RWPE1 (cell line): ENCODE measurements at regions not wholly inside any gene's neighbourhood (a gene's known extent, or its start where the extent isn't known, plus 50 kb on each side); places are given as distances from the start of the nearest gene placed in this dataset.

Experiments used
- CTCF ChIA-PET: fragments of 350-600 bp; sonication (Branson Sonifier 250); formaldehyde crosslinking; extraction: SDS; loops from one replicate; lab custom pipeline; 2021; lab: Yijun Ruan, JAX
- POLR2A ChIA-PET: fragments of 400-600 bp; formaldehyde crosslinking; extraction: SDS; loops from one replicate; lab custom pipeline; 2020; ENCODE audit warnings: antibody characterized with exemption; ENCODE audit not compliant: low non-redundant PET; lab: Yijun Ruan, JAX
- DNase-seq: peaks from one replicate; pipeline ENCODE4 v3.0.0; 2012; ENCODE audit warnings: low spot score
- H3K27ac ChIP-seq: fragments of 450-650 bp; 2 replicates; pipeline ENCODE4 v1.5.1; 2017
- TF ChIP-seq, protein P1 (sequence below): fragments of 450-650 bp; conservative IDR thresholded peaks from 2 replicates; pipeline ENCODE4 v1.5.1; 2017; ENCODE audit warnings: low read depth, mild to moderate bottlenecking

- TF ChIP-seq, protein P1, sequence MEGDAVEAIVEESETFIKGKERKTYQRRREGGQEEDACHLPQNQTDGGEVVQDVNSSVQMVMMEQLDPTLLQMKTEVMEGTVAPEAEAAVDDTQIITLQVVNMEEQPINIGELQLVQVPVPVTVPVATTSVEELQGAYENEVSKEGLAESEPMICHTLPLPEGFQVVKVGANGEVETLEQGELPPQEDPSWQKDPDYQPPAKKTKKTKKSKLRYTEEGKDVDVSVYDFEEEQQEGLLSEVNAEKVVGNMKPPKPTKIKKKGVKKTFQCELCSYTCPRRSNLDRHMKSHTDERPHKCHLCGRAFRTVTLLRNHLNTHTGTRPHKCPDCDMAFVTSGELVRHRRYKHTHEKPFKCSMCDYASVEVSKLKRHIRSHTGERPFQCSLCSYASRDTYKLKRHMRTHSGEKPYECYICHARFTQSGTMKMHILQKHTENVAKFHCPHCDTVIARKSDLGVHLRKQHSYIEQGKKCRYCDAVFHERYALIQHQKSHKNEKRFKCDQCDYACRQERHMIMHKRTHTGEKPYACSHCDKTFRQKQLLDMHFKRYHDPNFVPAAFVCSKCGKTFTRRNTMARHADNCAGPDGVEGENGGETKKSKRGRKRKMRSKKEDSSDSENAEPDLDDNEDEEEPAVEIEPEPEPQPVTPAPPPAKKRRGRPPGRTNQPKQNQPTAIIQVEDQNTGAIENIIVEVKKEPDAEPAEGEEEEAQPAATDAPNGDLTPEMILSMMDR = no peak
- POLR2A ChIA-PET = no interaction called here
- no peak overlapping the region for H3K27ac ChIP-seq
- DNase-seq = no peak
- CTCF ChIA-PET = no interaction called here
These were observed 294.6 kb downstream of the NUAK1 start for GRCh38 chr12:105843986-105844760.

- H3K27ac ChIP-seq = no peak overlapping the region
- CTCF ChIA-PET = no interaction called here
- no peak for DNase-seq
- TF ChIP-seq, protein P1 = no peak
- POLR2A ChIA-PET = no interaction called here
These were observed 292.4 kb downstream of the NUAK1 start for GRCh38 chr12:105846331-105846730.

GRCh38 chr12:105847068-105847467 is 291.7 kb downstream of the NUAK1 start:
- H3K27ac ChIP-seq = no peak overlapping the region
- DNase-seq = no peak
- POLR2A ChIA-PET = no interaction called here
- TF ChIP-seq, protein P1 = no peak
- CTCF ChIA-PET = interaction anchor here (0.7 kb wide), 1 partner anchor 983 kb away, joined by 3 read pairs; no protein-coding TSS in a partner anchor

DNA sequence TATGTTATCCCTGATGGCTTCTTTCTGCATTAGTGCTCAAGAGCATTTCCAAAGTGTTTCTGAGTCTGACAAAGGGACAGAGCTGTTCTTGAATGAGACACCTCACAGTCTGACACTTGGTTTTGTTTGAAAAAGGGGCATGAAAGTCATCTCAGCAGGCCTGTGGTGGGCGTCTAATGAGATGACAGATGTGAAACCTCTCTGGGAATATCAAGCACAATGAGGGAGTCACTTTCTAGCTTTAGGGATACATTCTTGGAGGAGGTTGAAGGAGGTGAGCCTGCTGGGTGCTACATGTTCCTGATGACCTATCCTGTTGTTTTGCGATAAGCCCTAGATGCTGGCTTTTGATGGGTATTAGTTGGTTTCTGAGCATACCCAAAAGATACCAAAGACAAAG is 290.5 kb downstream of the NUAK1 start:
- no peak for DNase-seq
- ChIA-PET POLR2A (no interaction called here), CTCF (interaction anchor here (0.7 kb wide), 1 partner anchor 242 kb away, joined by 3 read pairs; no protein-coding TSS in a partner anchor)

DNA sequence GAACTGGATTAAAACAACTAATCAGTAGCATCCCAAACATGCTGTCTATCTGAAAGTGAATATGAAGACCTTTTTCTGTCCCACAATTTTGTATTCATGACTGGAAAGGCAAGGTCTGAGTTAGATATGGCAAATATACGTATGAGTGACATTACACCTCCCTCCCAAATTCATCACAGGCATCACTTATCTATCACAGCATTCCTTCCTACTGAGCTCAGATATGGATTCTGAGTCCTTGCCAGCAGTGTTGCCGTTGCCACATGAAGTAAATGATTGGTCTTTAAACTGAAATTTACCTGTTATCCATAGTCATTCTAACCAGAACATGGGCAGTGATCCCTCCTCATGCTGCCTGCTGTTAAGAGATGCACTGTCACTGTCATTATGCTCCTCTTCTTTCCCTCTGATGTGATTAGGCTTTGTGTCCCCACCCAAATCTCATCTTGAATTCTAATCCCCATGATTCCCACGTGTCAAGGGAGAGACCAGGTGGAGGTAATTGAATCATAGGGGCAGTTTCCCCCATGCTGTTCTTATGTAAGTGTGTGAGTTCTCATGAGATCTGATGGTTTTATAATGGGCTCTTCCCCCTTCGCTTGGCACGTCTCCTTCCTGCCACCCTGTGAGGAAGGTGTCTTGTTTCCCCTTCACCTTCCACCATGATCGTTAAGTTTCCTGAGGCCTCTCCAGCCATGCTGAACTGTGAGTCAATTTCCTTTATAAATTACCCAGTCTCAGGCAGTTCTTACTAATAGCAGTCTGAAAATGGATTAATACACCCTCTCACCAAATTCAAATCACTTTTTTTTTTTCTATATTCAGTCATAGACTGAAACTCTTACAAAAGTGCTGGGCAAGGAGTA is 288.4 kb downstream of the NUAK1 start:
- POLR2A ChIA-PET = no interaction called here
- CTCF ChIA-PET = interaction anchor here (0.7 kb wide), 1 partner anchor 294 kb away, joined by 3 read pairs; no protein-coding TSS in a partner anchor

More for the DNA sequence above, 290.5 kb downstream of the NUAK1 start:
- no peak overlapping the region for H3K27ac ChIP-seq
- TF ChIP-seq, protein P1 = no peak

DNA sequence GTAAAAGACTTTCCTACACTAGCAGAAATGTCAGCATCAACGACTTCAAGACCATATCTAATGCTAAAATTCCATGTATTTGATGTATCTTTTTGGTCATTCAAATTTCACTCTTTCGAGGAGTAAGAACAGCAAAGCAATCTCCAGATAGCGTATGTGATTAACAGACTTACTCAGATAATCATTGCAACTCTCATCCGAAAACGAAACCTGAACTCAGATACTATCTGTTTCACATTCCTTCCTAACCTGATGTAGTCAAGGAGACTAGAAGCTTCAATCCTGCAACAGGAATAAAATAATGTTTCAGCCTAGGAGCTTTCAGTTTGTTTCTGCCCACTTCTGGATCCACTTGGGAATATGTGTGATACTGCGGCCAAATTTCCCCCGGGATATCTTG is 286.3 kb downstream of the NUAK1 start:
- ChIA-PET POLR2A (no interaction called here), CTCF (no interaction called here)
- TF ChIP-seq, protein P1 = no peak

More for the DNA sequence above, 288.4 kb downstream of the NUAK1 start:
- H3K27ac ChIP-seq = no peak overlapping the region
- TF ChIP-seq, protein P1 = no peak
- no peak for DNase-seq

More for the DNA sequence above, 286.3 kb downstream of the NUAK1 start:
- H3K27ac ChIP-seq = no peak overlapping the region
- DNase-seq = no peak
